HCEC 1CT (cell line): ENCODE measurements at regions not wholly inside any gene's neighbourhood (a gene's known extent, or its start where the extent isn't known, plus 50 kb on each side); places are given as distances from the start of the nearest gene placed in this dataset.
"Not testable (repeated sequence)": the region's sequence is repeated elsewhere in the genome, so short reads cannot be mapped to it uniquely, and the experiment has no call there.

Source experiments
- DNase-seq: peaks from one replicate; pipeline ENCODE4 v3.0.0-alpha.2; 2017

- no peak for DNase-seq
These were observed 2428.4 kb upstream of the PCDH20 start for GRCh38 chr13:63843766-63844699.

- DNase-seq = no peak
These were observed 2426.5 kb upstream of the PCDH20 start for GRCh38 chr13:63842102-63842501.

- DNase-seq = no peak
These were observed 2425.1 kb upstream of the PCDH20 start for GRCh38 chr13:63840551-63841421.

- DNase-seq = no peak
These were observed 2422.9 kb upstream of the PCDH20 start for GRCh38 chr13:63838366-63839110.

- not testable (repeated sequence) for DNase-seq
These were observed 2422.1 kb upstream of the PCDH20 start for GRCh38 chr13:63837701-63838100.

- DNase-seq = not testable (repeated sequence)
These were observed 2414.0 kb upstream of the PCDH20 start for GRCh38 chr13:63829609-63830008.

- DNase-seq = not testable (repeated sequence)
These were observed 2406.1 kb upstream of the PCDH20 start for GRCh38 chr13:63821785-63822184.

GRCh38 chr13:63811428-63812004 is 2395.9 kb upstream of the PCDH20 start:
- DNase-seq = not testable (repeated sequence)

- not testable (repeated sequence) for DNase-seq
These were observed 2375.5 kb upstream of the PCDH20 start for GRCh38 chr13:63791134-63791533.

GRCh38 chr13:63774133-63774532 is 2358.5 kb upstream of the PCDH20 start:
- DNase-seq = no peak

GRCh38 chr13:63773476-63773875 is 2357.8 kb upstream of the PCDH20 start:
- no peak for DNase-seq

- not testable (repeated sequence) for DNase-seq
These were observed 2342.0 kb upstream of the PCDH20 start for GRCh38 chr13:63757683-63758082.

GRCh38 chr13:63749857-63750256 is 2334.2 kb upstream of the PCDH20 start:
- not testable (repeated sequence) for DNase-seq

GRCh38 chr13:63741814-63742101 is 2326.1 kb upstream of the PCDH20 start:
- DNase-seq = not testable (repeated sequence)

- no peak for DNase-seq
These were observed 2325.6 kb upstream of the PCDH20 start for GRCh38 chr13:63741029-63741813.

GRCh38 chr13:63739112-63739735 is 2323.6 kb upstream of the PCDH20 start:
- not testable (repeated sequence) for DNase-seq

- DNase-seq = no peak
These were observed 2321.8 kb upstream of the PCDH20 start for GRCh38 chr13:63737418-63737817.

GRCh38 chr13:63731896-63732295 is 2316.2 kb upstream of the PCDH20 start:
- DNase-seq = no peak

GRCh38 chr13:63712159-63712558 is 2296.5 kb upstream of the PCDH20 start:
- DNase-seq = not testable (repeated sequence)

GRCh38 chr13:63706751-63707150 is 2291.1 kb upstream of the PCDH20 start:
- no peak for DNase-seq

GRCh38 chr13:63704521-63704920 is 2288.9 kb upstream of the PCDH20 start:
- no peak for DNase-seq
